ENCODE measurements at regions not wholly inside any gene's neighbourhood (a gene's known extent, or its start where the extent isn't known, plus 50 kb on each side); places are given as distances from the start of the nearest gene placed in this dataset.

- Histone ChIP-seq H3K27ac (ENCODE audit: low read length in 2 of 2) (no peak overlapping the region), H2AFZ (ENCODE audit: insufficient read depth, low read depth, low read length, poor library complexity, severe bottlenecking) (no peak overlapping the region), H3K4me3 (ENCODE audit: control extremely low read depth in 1 of 5, extremely low read depth in 1 of 5, insufficient read depth in 1 of 5, low read depth in 2 of 5, low read length in 4 of 5) (no peak overlapping the region), H3K4me2 (replicated peaks; ENCODE audit: low read depth, low read length, poor library complexity, severe bottlenecking) (no peak overlapping the region), H3K27me3 (replicated peaks in 1 of 4; ENCODE audit: control extremely low read depth in 1 of 4, control insufficient read depth in 3 of 4, insufficient read depth in 4 of 4, low read length in 3 of 4) (peaks cover 0 to 3% (median 0%) of the 10 kb centered on the region in 4 experiments), H4K20me1 (ENCODE audit: control insufficient read depth, insufficient read depth, low read length, poor library complexity, severe bottlenecking) (no peaks in the 10 kb centered on the region), H3K36me3 (replicated peaks in 1 of 2; ENCODE audit: control extremely low read depth in 1 of 2, control insufficient read depth in 1 of 2, extremely low read depth in 1 of 2, insufficient read depth in 2 of 2, low read length in 1 of 2) (no peaks in the 10 kb centered on the region), H3K9ac (ENCODE audit: low read length) (no peak overlapping the region), H3K9me3 (ENCODE audit: control extremely low read depth in 1 of 3, control insufficient read depth in 2 of 3, insufficient read depth in 1 of 3, low read length in 2 of 3) (no peaks in the 10 kb centered on the region), H3K79me2 (ENCODE audit: control insufficient read depth, insufficient read depth, low read length) (no peaks in the 10 kb centered on the region), H3K4me1 (ENCODE audit: control insufficient read depth in 2 of 2, insufficient read depth in 2 of 2, low read length in 2 of 2) (peaks cover 14% of the 10 kb centered on the region in 2 donors)
- Mint-ChIP-seq H3K4me3 (no peak overlapping the region), H3K4me1 (peaks cover 12% of the 10 kb centered on the region), H3K27ac (no peak overlapping the region), H3K27me3 (no peaks in the 10 kb centered on the region), H3K9me3 (ENCODE audit: insufficient read depth) (no peaks in the 10 kb centered on the region)
- POLR2A ChIA-PET, result no interaction called here
- intact Hi-C loops (cut with micrococcal nuclease), result no loop called here
- WGBS (ENCODE audit: insufficient coverage), result 95% methylated on average over 2 of the region's 4 CpGs
- DNase-seq (no peak), ATAC-seq (ENCODE audit: low read depth) (no peak)
- TF ChIP-seq CTCF (IDR thresholded peaks at IDR 0.05) (no peak), EZH2 (IDR thresholded peaks at IDR 0.05; ENCODE audit: borderline replicate concordance, insufficient read depth, low read depth, low read length, poor library complexity, severe bottlenecking) (no peak)
- CTCF ChIA-PET, result no interaction called here
Measured at GRCh38 chr14:22414876-22415604, 174.0 kb downstream of the DAD1 start.

- no peaks in the 10 kb centered on the region for H4K20me1 ChIP-seq (ENCODE audit: control insufficient read depth, insufficient read depth, low read length, poor library complexity, severe bottlenecking)
- Mint-ChIP-seq H3K27me3 (no peaks in the 10 kb centered on the region), H3K27ac (no peak overlapping the region), H3K9me3 (ENCODE audit: insufficient read depth) (no peaks in the 10 kb centered on the region), H3K4me1 (no peaks in the 10 kb centered on the region), H3K4me3 (no peak overlapping the region)
- ChIA-PET CTCF (interaction anchor here (1.4 kb wide), 1 partner anchor 10 kb away, joined by 4 read pairs; no protein-coding TSS in a partner anchor), POLR2A (no interaction called here)
- WGBS (ENCODE audit: insufficient coverage), result 90% methylated on average over 3 of the region's 5 CpGs
- no peak overlapping the region for H3K9ac ChIP-seq (ENCODE audit: low read length)
- no peak for DNase-seq
- intact Hi-C loops (cut with micrococcal nuclease), result no loop called here
- no peak for ATAC-seq (ENCODE audit: low read depth)
- no peaks in the 10 kb centered on the region for H3K79me2 ChIP-seq (ENCODE audit: control insufficient read depth, insufficient read depth, low read length)
- no peak overlapping the region for H3K27ac ChIP-seq (ENCODE audit: low read length in 2 of 2)
- no peak for TF ChIP-seq CTCF (IDR thresholded peaks at IDR 0.05)
- TF ChIP-seq EZH2 (IDR thresholded peaks at IDR 0.05; ENCODE audit: borderline replicate concordance, insufficient read depth, low read depth, low read length, poor library complexity, severe bottlenecking), result no peak
- H3K4me3 ChIP-seq (ENCODE audit: control extremely low read depth in 1 of 5, extremely low read depth in 1 of 5, insufficient read depth in 1 of 5, low read depth in 2 of 5, low read length in 4 of 5), result no peak overlapping the region
- H3K4me1 ChIP-seq (ENCODE audit: control insufficient read depth in 2 of 2, insufficient read depth in 2 of 2, low read length in 2 of 2), result peaks cover 3% of the 10 kb centered on the region in 2 donors
- peaks cover 0 to 3% (median 0%) of the 10 kb centered on the region in 4 experiments for H3K27me3 ChIP-seq (replicated peaks in 1 of 4; ENCODE audit: control extremely low read depth in 1 of 4, control insufficient read depth in 3 of 4, insufficient read depth in 4 of 4, low read length in 3 of 4)
- H3K9me3 ChIP-seq (ENCODE audit: control extremely low read depth in 1 of 3, control insufficient read depth in 2 of 3, insufficient read depth in 1 of 3, low read length in 2 of 3), result no peaks in the 10 kb centered on the region
- H2AFZ ChIP-seq (ENCODE audit: insufficient read depth, low read depth, low read length, poor library complexity, severe bottlenecking), result no peak overlapping the region
- no peak overlapping the region for H3K4me2 ChIP-seq (replicated peaks; ENCODE audit: low read depth, low read length, poor library complexity, severe bottlenecking)
- H3K36me3 ChIP-seq (replicated peaks in 1 of 2; ENCODE audit: control extremely low read depth in 1 of 2, control insufficient read depth in 1 of 2, extremely low read depth in 1 of 2, insufficient read depth in 2 of 2, low read length in 1 of 2), result no peaks in the 10 kb centered on the region
Measured at GRCh38 chr14:22412926-22413411, 176.1 kb downstream of the DAD1 start.
